ENCODE measurements at regions not wholly inside any gene's neighbourhood (a gene's known extent, or its start where the extent isn't known, plus 50 kb on each side); places are given as distances from the start of the nearest gene placed in this dataset.

- no peak for TF ChIP-seq POLR2A (IDR thresholded peaks at IDR 0.05)
- TF ChIP-seq, protein P1, sequence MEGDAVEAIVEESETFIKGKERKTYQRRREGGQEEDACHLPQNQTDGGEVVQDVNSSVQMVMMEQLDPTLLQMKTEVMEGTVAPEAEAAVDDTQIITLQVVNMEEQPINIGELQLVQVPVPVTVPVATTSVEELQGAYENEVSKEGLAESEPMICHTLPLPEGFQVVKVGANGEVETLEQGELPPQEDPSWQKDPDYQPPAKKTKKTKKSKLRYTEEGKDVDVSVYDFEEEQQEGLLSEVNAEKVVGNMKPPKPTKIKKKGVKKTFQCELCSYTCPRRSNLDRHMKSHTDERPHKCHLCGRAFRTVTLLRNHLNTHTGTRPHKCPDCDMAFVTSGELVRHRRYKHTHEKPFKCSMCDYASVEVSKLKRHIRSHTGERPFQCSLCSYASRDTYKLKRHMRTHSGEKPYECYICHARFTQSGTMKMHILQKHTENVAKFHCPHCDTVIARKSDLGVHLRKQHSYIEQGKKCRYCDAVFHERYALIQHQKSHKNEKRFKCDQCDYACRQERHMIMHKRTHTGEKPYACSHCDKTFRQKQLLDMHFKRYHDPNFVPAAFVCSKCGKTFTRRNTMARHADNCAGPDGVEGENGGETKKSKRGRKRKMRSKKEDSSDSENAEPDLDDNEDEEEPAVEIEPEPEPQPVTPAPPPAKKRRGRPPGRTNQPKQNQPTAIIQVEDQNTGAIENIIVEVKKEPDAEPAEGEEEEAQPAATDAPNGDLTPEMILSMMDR (IDR thresholded peaks at IDR 0.05), result no peak
These were observed 428.4 kb upstream of the CDH5 start for GRCh38 chr16:65938083-65938482.
